GM18867 (cell line): ENCODE measurements at regions not wholly inside any gene's neighbourhood (a gene's known extent, or its start where the extent isn't known, plus 50 kb on each side); places are given as distances from the start of the nearest gene placed in this dataset.
"Not testable (repeated sequence)": the region's sequence is repeated elsewhere in the genome, so short reads cannot be mapped to it uniquely, and the experiment has no call there.

Experiments
- ATAC-seq: cut with Tn5 transposase; IDR thresholded peaks from one replicate; pipeline ENCODE4 v1.9.1; 2021; ENCODE audit warnings: mild to moderate bottlenecking, moderate library complexity; ENCODE audit not compliant: unreplicated experiment

GRCh38 chr10:47711428-47711827, 52.0 kb downstream of the SYT15B start:
- not testable (repeated sequence) for ATAC-seq

- ATAC-seq, result not testable (repeated sequence)
These were observed 52.9 kb downstream of the SYT15B start for GRCh38 chr10:47710443-47710842.

- peak; percentile 97 for ATAC-seq
These were observed 57.5 kb downstream of the SYT15B start for GRCh38 chr10:47705698-47706414.

GRCh38 chr10:47701285-47701684, 62.1 kb downstream of the SYT15B start:
- ATAC-seq, result not testable (repeated sequence)

GRCh38 chr10:47699854-47700253, 63.5 kb downstream of the SYT15B start:
- ATAC-seq, result not testable (repeated sequence)

GRCh38 chr10:47696170-47696569, 67.2 kb downstream of the SYT15B start:
- not testable (repeated sequence) for ATAC-seq

- ATAC-seq, result not testable (repeated sequence)
These were observed 68.2 kb downstream of the SYT15B start for GRCh38 chr10:47695149-47695548.

GRCh38 chr10:47690304-47690703, 73.1 kb downstream of the SYT15B start:
- ATAC-seq, result not testable (repeated sequence)

GRCh38 chr10:47683826-47684475, 79.4 kb downstream of the SYT15B start:
- ATAC-seq, result not testable (repeated sequence)

- not testable (repeated sequence) for ATAC-seq
These were observed 81.8 kb downstream of the SYT15B start for GRCh38 chr10:47681638-47681990.

GRCh38 chr10:47680848-47681637, 82.3 kb downstream of the SYT15B start:
- ATAC-seq, result not testable (repeated sequence)

GRCh38 chr10:47676102-47676501, 87.3 kb downstream of the SYT15B start:
- ATAC-seq, result not testable (repeated sequence)

- not testable (repeated sequence) for ATAC-seq
These were observed 87.8 kb downstream of the SYT15B start for GRCh38 chr10:47675577-47675976.

GRCh38 chr10:47673128-47673527, 90.3 kb downstream of the SYT15B start:
- ATAC-seq, result not testable (repeated sequence)

GRCh38 chr10:47670857-47671256, 92.5 kb downstream of the SYT15B start:
- not testable (repeated sequence) for ATAC-seq

GRCh38 chr10:47661955-47662577, 101.3 kb downstream of the SYT15B start:
- ATAC-seq, result not testable (repeated sequence)

- not testable (repeated sequence) for ATAC-seq
These were observed 106.7 kb downstream of the SYT15B start for GRCh38 chr10:47656732-47657131.

- not testable (repeated sequence) for ATAC-seq
These were observed 109.2 kb downstream of the SYT15B start for GRCh38 chr10:47654161-47654560.

- not testable (repeated sequence) for ATAC-seq
These were observed 114.8 kb downstream of the SYT15B start for GRCh38 chr10:47648594-47648993.

- not testable (repeated sequence) for ATAC-seq
These were observed 115.8 kb downstream of the SYT15B start for GRCh38 chr10:47647523-47648101.
